ENCODE measurements at regions not wholly inside any gene's neighbourhood (a gene's known extent, or its start where the extent isn't known, plus 50 kb on each side); places are given as distances from the start of the nearest gene placed in this dataset.

DNA sequence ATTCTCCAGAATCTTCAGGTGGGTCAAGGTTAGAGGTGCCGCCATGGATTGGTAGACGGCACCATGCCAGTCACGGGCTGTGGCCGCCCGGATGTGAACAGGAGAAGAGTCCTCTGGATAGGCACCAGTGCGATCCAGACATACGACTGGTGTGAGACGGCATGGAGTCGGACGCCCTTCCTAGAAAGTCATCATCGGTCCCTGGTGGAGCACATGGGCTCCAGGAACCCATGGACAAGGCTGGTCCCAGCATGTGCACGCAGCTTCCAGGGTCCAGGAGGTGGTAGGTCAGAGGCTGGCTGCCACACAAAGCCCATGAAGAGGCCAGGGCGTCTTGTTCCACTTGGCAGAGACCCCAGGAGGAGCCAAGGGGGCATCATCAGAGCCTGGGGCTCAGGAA lies 276.1 kb upstream of the LRRC3B start:
- H3K4me3 ChIP-seq (replicated peaks; ENCODE audit: low read depth, low read length): no peak overlapping the region
- no peak for DNase-seq (ENCODE audit: low read depth)
- TF ChIP-seq, protein P1, sequence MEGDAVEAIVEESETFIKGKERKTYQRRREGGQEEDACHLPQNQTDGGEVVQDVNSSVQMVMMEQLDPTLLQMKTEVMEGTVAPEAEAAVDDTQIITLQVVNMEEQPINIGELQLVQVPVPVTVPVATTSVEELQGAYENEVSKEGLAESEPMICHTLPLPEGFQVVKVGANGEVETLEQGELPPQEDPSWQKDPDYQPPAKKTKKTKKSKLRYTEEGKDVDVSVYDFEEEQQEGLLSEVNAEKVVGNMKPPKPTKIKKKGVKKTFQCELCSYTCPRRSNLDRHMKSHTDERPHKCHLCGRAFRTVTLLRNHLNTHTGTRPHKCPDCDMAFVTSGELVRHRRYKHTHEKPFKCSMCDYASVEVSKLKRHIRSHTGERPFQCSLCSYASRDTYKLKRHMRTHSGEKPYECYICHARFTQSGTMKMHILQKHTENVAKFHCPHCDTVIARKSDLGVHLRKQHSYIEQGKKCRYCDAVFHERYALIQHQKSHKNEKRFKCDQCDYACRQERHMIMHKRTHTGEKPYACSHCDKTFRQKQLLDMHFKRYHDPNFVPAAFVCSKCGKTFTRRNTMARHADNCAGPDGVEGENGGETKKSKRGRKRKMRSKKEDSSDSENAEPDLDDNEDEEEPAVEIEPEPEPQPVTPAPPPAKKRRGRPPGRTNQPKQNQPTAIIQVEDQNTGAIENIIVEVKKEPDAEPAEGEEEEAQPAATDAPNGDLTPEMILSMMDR (IDR thresholded peaks at IDR 0.05; ENCODE audit: low read length, missing control alignments): no peak

DNA sequence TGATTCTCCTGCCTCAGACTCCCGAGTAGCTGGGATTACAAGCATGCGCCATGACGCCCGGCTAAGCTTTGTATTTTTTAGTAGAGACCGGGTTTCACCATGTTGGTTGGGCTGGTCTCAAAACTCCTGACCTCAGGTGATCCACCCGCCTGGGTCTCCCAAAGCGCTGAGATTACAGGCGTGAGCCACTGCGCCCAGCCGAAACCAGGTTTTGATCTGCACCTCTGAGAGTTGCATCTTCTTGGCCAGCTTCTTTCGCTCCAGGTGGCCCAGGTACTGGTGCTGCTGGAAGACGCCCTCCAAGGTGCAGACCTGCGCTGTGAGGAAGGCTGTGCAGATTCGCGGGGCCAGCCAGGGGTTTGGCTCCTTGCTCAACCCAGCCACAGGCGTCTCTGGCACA lies 275.4 kb upstream of the LRRC3B start:
- TF ChIP-seq, protein P1 (IDR thresholded peaks at IDR 0.05; ENCODE audit: low read length, missing control alignments): no peak
- DNase-seq (ENCODE audit: low read depth): no peak
- no peak overlapping the region for H3K4me3 ChIP-seq (replicated peaks; ENCODE audit: low read depth, low read length)

DNA sequence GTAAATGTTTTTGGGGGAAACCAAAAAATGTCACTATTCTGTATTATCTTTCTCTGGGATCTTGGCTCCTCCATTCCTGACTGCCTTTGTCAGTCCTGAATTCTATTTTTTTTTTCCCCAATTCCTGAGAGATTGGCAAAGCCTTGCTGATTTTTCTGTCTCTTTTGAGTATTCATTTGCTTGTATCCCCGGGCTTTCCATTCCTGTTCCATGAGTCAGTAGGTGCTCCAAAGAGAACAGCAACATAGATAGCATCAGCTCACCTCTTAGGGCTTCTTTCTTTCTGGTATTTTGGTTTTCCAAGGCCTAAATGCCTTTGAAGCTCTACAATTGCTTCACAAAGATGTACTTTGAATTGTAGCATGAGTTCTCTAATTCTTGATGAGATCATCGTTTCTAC lies 271.7 kb upstream of the LRRC3B start:
- H3K4me3 ChIP-seq (replicated peaks; ENCODE audit: low read depth, low read length): no peak overlapping the region

DNA sequence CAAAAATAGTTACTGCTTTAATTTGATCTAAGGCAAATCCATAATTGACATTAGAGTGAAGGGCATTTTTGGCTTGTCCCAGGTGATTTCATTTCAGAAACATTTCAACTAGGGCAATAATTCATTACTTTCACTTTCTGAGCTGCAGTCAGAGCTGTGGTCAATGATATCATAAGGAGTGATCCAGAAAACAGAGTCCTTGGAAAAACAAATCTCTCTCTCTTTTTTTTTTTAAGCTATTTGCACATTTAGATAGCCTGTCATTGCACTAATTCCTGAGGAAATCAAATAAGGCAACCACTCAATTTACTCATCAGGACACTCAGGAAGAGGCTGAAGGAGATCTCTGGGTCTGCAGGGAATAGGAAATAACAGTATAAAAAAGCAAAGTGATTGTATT lies 269.5 kb upstream of the LRRC3B start:
- TF ChIP-seq, protein P1 (IDR thresholded peaks at IDR 0.05; ENCODE audit: low read length, missing control alignments): no peak
- H3K4me3 ChIP-seq (replicated peaks; ENCODE audit: low read depth, low read length): no peak overlapping the region
- no peak for DNase-seq (ENCODE audit: low read depth)

More for the DNA sequence above, 271.7 kb upstream of the LRRC3B start:
- TF ChIP-seq, protein P1 (IDR thresholded peaks at IDR 0.05; ENCODE audit: low read length, missing control alignments): no peak
- DNase-seq (ENCODE audit: low read depth): no peak

DNA sequence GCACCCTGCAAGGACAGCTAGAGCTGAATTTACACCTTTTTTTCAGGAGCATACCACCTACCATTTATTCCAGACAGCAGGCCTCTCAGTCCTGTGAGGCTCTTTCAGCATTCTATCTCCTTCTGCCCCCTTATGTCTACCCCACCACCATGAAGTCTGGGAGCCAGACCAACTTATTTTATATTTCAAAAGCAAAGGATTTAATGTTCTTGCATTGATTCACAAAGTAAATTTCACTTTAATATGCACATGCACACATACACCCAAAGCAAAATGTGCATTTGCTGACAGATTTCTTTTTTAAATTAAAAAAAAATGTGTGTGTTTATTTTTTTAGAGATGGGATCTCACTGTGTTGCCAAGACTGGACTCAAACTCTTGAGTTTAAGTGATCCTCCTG lies 264.2 kb upstream of the LRRC3B start:
- no peak for DNase-seq (ENCODE audit: low read depth)
- TF ChIP-seq, protein P1 (IDR thresholded peaks at IDR 0.05; ENCODE audit: low read length, missing control alignments): no peak
- no peak overlapping the region for H3K4me3 ChIP-seq (replicated peaks; ENCODE audit: low read depth, low read length)

DNA sequence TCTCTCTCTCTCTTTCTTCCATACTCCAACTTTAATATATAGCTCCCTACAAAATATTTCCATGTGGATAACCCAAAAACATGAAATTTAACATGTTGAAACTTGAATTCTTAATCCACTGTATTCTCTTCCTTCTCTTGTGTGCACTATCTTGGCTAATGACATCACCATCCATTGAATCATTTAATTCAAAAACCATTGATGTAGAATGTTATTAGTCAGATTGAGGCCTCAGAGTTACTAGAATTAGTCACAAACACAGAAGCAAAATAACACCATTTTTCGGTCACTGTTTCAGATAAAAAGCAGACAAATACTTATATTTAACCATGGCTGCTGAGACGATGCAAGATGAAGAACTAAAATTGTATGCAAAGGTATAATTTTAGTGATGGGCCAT lies 256.9 kb upstream of the LRRC3B start:
- no peak for DNase-seq (ENCODE audit: low read depth)
- TF ChIP-seq, protein P1 (IDR thresholded peaks at IDR 0.05; ENCODE audit: low read length, missing control alignments): no peak
- H3K4me3 ChIP-seq (replicated peaks; ENCODE audit: low read depth, low read length): no peak overlapping the region

DNA sequence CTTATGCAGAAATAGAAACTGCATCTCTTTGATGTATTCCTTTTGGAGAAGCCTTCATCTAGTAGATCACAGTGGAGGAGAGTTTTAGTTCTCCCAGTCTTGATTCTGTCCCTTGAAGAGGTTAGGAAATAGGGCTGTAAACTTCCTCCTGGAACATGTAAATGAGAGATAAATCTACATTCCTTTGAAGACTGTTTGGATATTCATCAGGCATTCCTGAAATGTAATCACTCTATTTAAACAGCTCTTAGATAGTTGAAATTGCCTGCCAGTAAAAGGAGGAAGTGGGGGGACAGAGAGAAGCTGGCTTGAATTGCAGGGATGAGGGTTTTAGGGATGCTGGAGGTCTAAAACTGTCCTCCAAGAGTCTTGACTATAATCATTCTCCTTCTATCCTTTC lies 254.3 kb upstream of the LRRC3B start:
- H3K4me3 ChIP-seq (replicated peaks; ENCODE audit: low read depth, low read length): no peak overlapping the region
- no peak for DNase-seq (ENCODE audit: low read depth)
- TF ChIP-seq, protein P1 (IDR thresholded peaks at IDR 0.05; ENCODE audit: low read length, missing control alignments): no peak
